Suppressor macrophage treated with lipopolysaccharide for 4 hours (primary cell): ENCODE measurements at regions not wholly inside any gene's neighbourhood (a gene's known extent, or its start where the extent isn't known, plus 50 kb on each side); places are given as distances from the start of the nearest gene placed in this dataset.
"Not testable (repeated sequence)": the region's sequence is repeated elsewhere in the genome, so short reads cannot be mapped to it uniquely, and the experiment has no call there.

ENCODE experiments used
- DNase-seq: peaks from one replicate; pipeline ENCODE4 v3.0.0-alpha.2; 2020

DNA sequence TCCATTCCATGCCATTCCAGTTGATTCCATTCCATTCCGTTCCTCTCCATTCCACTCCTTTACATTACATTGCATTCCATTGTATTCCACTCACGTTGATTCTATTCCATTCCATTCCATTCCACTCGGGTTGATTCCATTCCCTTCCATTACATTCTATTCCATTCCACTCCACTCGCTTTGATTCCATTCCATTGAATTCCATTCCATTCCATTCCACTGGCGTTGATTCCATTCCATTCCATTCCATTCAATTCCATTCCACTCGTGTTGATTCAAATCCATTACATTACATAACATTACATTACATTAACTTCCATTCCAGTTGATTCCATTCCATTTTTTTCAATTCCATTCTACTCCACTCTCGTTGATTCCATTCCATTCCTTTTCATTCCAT, 1142.8 kb downstream of the RPIA start:
- no peak for DNase-seq

DNA sequence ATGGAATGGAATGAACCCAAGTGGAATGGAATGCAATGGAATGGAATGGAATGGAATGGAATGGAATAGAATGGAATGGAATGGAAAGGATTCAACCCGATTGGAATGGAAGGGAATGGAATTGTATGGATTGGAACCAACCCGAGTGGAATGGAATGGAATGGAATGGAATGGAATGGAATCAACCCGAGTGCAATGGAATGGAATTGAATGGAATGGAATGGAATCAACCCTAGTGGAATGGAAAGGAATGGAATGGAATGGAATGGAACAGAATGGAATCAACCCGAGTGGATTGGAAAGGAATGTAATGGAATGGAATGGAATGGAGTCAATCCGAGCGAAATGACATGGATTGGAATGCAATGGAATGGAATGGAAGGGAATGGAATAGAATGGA, 1144.9 kb downstream of the RPIA start:
- peak; percentile 13 for DNase-seq

DNA sequence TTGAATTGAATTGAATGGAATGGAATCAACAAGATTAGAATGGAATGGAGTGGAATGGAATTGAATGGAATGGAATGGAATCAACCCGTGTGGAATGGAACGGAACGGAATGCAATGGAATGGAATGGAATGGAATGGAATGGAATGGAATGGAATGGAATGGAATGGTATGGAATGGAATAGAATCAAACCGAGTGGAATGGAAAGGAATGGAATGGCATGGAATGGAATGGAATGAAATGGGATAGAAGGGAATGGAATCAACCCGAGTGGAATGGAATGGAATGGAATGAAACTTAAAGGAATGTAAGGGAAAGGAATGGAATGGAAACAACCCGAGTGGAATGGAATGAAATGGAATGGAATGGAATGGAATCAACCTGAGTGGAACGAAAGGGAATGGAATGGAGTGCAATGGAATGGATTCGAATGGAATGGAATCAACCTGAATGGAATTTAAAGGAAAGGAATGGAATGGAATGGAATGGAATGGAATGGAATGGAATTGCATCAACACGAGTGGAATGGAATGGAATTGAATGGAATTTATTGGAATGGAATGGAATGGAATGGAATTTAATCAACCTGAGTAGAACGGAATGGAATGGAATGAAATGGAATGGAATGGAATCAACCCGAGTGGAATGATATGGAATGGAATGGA, 1146.6 kb downstream of the RPIA start:
- DNase-seq: no peak

DNA sequence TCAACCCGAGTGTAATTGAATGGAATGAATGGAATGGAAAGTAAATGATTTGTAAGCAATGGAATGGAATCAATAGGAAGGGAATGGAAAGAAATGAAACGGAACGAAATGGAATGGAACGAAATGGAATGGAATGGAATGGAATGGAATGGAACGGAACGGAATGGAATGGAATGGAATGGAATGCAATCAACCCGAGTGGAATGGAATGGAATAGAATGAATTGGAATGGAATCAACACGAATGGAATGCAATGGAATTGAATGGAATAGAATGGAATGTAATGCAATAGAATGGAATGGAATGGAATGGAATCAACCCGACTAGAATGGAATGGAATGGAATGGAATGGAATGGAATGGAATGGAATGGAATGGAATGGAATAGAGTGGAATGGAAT, 1148.7 kb downstream of the RPIA start:
- DNase-seq: not testable (repeated sequence)

DNA sequence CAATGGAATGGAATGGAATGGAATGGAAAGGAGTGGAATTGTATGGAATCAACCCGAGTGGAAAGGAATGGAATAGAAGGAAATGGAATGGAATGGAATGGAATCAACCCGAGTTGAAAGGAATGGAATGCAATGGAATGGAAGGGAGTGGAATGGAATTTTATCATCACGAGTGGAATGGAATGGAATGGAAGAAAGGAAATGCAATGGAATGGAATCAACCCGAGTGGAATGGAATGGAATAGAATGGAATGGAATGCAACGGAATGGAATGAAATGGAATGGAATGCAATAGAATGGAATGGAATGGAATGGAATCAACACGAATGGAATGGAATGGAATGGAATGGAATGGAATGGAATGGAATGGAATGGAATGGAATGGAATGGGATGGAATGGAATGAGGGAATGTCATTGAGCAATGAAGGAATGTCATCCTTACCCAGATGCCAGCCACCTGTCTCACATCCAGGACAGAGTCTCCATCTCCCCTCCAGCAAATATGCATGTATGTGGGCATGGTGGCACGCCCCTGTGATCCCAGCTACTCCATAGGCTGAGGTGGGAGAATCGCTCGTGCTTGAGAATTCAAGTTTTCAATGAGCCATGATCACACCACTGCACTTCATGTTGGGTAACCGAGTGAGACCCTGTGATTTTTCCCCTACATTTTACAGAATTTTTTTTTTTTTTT, 1149.5 kb downstream of the RPIA start:
- DNase-seq: not testable (repeated sequence)

DNA sequence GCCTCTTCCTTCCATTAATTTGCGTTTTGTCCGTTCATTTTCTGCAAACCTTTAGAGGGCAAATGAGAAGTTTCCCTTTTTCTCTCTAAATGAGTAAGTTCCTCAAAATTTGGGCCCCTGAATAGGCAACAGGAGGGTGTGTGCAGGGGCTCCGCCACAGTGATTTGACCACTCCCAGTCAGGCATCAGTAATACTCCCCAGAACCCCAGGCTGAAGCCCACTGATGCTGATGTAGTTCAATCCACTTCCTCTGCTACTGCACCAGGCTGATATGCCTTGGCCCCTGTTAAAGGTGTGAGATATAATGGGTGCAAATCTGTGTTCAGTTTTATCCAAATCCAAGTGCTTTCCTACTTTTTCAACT, 1150.0 kb downstream of the RPIA start:
- no peak for DNase-seq

DNA sequence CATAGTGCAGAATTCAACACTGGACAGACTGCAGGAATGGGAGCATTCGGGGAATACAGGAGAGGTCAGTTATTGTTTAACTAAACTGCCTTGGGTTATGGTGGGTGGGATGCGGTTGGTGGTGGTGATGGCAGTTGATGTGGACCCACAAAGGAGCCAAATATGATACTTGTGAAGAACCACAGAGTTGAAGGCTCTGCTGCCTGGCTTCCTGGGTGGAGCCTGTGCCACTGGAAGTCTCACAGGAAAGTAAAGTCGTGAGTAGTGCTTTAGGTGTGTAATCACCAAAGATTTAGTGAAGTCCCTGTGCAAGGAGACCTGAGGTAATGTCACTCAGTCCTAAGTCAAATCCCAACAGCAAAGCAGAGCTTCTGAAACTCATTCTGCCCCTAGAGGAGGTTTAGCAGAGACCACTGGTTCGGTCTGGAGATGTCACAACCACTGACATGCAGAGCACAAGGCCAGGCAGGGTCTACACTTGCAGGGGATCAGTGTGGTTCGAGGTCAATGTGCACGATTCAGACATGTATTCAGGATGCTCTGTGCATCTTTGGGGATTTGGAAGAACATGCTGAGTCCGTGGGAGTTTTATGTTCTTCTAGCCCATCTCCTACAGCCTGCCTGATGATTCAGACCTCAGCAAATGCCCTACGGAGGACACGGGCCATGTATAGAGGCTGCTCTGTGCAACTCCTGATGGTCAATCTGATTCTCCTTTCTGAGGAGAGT, 1150.9 kb downstream of the RPIA start:
- DNase-seq: no peak

DNA sequence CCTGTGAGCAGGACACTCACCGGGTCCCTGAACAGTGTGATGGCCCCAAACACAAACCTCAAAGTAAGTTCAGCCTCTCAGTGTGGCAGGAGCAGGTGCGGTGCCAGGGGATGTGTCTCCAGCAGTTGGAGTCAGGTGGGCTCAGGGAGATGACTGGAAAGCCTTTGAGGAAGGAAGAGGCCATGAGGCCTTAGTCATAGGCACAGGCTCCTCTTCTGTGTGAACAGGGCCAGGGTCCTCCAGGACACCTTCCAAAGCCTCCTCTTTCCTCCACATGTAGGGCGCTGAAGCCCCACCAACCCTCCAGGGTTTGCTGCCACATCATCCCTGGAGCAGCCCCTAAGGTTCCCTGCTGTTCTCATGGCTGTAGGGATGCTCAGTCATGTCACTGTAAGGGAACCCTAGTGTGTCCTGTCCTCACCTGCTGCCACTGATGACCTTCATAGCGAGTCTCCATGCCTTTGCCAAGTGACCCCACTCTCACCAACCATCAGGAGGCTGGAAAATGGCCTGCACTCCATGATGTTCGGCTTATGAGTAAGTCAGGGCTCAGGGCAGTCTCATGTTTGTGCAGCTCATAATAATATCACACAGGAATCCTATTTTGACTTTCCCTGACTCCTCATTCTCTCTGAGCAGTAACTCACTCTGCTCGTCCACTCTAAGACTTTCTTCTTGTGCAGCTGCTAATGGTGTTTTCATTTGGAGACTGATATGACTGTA, 1152.9 kb downstream of the RPIA start:
- DNase-seq: no peak

DNA sequence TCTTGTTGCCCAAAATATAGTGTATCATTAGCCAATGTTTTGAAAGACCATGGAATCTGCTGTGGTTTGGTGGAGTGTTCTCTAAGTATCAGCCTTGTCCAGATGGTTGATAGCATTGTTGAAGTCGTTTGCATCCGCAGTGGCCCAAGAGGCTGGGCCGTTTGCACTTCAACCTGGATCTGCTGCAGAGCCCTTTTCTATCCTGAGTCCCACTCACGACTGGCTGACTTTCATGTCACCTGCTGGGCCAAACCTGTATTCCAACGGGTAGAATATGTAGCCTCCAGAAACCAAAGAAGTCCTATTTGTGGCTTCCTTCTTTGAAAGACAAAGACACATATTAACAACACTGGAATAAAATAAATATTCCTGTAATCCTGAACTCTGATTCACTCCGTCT, 1154.1 kb downstream of the RPIA start:
- DNase-seq: no peak

DNA sequence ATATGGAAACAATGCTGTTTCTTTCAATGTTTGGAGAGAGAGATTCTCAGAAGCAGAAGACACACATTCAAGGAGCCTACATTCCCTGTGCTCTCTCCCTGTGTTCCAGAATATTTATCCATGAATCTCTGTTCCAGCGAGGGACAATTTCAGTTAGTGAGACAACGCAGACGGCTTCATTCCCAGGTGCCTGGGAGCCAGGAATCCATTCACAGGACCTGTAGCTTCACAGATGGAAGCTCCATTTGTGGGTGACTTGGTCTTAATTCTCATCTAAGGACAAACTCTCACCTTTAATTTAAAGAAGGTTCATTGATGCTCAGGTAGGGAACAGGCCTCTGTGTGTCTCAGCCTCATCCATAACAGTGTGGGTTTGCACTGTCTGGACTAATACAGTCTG, 1156.6 kb downstream of the RPIA start:
- DNase-seq: no peak

DNA sequence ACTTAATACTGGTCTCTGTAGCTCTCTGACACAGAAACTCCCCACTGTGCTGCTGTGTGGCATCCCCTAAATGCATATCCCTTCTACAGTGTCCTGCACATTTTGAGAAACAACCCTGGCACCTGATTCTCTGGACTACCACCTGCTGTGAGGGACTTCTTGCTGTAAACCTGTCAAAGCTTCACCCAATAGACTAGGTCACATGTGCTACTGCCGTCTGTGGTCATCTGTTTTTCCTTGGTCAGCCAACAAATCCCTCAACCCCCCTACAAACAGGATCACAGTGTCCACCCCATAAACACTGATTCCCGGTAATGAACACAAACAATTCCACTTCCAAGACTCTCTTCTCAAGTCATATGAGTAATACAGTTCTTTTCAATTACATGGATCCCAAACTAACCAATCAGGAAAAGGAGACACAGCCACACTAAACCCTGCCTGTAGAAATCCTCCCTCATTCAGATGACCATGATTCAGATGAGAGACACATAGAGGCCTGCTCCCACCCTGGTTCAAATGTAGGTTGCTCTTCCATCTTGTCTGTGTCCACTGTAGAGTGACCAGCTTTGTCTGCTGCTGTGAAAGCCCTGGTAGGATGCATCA, 1157.4 kb downstream of the RPIA start:
- DNase-seq: no peak

DNA sequence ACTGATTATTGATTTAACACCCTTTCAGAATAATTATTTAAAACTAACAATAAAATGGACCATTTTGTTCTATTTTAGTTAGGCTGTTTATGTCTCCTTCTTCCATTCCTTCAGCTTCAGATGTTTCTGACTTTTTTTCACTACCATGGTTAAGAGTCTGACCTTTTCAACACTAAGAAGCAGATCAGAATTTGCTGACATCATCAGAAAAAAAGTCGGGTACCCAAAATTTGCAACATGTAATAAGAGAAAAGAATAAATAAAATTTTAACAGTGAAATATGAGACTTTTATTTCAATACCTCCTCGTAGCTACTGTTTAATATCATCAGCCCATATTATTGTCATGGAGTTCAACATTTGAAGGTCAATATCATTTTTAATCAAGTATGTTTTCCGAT, 1158.3 kb downstream of the RPIA start:
- no peak for DNase-seq

DNA sequence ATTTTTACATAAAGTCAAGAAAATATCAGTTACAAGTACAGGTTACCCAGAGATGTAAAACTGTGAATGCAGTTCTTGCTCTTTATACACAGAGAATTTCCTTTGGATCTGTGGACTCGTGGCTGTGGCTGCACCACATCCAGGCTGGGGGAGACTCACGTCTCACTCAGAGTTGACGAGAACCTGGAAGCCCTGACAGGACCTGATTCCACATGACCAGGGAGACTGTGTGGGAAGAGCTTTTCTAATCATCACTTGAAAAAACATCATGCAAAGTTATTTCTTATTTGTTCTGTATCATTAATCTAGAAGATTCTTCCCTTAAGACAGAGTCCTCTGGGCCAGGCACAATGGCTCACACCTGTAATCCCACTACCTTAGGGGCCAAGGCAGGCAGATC, 1159.0 kb downstream of the RPIA start:
- no peak for DNase-seq

DNA sequence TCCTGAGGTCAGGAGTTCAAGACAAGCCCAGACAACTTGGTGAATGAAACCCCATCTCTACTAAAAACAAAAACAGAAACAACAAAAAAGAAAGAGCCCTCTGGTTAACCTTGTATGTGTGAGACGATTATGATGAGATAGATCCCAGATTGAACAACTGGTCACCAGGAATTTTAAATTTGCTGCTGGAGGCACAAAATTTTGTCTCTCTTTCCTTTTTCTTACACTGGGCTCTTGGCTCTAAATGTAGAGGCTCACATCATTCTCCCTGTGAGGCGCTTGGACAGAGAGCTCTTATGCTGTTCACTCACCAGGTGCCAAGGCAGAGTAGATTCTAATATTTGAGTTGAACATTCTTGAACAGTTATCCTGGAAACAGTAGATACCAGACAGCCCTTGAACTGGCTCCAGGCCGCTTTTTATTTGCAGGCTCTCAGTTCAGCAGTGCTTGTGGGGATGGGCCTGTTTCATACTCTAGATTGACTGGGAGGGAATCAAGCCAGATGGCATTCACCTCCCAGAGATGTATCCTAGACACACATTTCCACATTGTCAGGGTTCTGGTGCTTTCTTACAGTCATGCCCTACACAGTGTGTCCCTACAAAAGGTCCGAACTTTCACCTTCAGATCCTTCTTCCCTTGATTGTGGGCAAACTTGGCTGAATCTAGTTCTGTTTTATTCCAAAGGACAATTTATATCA, 1159.6 kb downstream of the RPIA start:
- no peak for DNase-seq

DNA sequence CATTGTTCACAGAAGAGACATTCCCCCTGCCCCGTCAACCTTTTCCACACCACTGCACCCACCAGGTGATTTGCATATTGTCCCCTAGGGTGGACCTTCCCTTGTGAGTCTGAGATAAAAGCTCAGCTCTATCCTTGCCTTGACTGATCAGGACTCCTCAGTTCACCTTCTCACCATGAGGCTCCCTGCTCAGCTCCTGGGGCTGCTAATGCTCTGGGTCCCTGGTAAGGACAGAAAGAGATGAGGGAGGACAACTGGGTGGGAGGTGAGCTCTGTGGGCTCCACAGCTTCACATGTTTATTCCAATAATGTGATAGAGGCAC, 1160.1 kb downstream of the RPIA start:
- no peak for DNase-seq

DNA sequence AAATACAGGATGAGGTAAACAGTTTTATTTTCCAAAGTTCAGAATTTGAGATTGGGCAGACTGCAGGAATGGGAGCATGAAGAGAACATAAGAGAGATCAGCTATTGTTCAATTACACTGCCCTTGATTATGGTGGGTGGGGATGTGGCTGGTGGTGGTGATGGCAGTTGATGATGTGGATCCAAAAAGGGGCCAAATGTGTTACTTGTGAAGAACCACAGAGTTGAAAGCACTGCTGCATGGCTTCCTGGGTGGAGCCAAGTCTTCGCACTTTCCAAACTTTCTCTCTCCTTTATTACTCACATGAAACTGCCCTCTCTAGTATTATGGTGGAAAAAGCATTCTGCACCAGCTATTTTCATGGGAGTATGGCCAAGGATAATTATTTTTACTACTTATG, 1162.0 kb downstream of the RPIA start:
- DNase-seq: not testable (repeated sequence)

DNA sequence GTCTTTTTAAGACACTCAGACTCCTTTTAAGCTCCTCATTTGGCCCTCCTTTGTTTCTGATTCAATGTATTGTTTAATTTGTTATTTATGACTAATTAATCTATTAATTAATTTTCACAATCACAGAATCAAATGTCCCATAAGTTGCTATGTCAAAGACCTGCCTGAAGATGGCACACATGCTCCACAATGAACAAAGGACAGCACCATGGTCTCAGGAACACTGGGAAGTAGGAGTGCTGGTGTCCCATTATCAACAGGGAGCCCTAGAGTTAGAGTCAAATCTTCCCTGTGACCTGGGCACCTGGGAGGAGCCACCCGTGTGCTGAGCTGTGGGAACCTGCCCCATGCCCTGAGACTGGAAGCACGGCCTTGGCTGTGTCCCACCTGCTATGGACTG, 1164.3 kb downstream of the RPIA start:
- DNase-seq: not testable (repeated sequence)

DNA sequence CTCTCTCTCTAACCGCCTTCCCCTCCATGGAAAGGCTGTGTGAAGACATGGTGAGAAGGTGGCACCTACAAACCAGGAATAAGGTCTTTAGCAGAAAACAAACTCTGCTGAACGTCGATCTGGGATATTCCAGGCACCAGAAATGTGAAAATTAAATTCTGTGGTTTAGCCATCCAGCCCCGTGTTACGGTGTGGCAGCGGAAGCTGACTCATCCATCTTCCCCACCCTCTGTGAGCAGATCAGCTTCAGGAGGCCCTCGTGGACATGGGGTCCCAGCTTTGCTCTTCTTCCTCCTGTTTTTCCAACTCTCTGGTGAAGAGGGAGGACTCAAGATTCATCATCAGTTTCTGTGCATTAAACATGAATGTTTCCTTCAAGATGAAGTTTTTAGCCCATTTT, 1164.8 kb downstream of the RPIA start:
- DNase-seq: not testable (repeated sequence)

DNA sequence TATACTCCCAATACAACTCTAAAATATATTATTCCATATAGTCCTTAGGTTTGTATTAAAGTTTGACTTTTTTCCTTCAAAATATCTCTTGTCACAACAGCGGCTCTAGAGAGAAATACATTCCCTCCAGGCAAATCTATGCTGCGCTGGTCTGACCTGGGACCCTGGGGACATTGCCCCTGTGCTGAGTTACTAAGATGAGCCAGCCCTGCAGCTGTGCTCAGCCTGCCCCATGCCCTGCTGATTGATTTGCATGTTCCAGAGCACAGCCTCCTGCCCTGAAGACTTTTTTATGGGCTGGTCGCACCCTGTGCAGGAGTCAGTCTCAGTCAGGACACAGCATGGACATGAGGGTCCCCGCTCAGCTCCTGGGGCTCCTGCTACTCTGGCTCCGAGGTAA, 1170.7 kb downstream of the RPIA start:
- DNase-seq: not testable (repeated sequence)

DNA sequence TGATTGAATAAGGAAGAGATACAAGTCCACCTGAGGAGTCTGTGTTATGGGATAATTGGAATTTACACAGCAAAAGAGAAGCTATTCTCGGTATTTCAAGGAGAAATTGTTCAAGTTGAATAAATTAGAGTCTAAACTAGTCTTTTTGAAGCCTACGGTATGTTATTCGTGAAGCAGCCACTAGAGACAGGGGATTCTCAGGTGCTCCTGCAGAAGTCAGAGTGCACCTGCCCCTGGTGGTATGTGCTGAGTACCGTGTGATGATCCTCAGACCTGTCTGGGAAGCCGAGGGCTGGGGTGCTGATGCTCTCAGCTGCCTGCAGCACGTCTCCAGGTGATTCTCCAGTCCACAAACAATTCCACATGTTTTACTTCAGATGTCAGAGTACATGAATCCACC, 1171.7 kb downstream of the RPIA start:
- not testable (repeated sequence) for DNase-seq

DNA sequence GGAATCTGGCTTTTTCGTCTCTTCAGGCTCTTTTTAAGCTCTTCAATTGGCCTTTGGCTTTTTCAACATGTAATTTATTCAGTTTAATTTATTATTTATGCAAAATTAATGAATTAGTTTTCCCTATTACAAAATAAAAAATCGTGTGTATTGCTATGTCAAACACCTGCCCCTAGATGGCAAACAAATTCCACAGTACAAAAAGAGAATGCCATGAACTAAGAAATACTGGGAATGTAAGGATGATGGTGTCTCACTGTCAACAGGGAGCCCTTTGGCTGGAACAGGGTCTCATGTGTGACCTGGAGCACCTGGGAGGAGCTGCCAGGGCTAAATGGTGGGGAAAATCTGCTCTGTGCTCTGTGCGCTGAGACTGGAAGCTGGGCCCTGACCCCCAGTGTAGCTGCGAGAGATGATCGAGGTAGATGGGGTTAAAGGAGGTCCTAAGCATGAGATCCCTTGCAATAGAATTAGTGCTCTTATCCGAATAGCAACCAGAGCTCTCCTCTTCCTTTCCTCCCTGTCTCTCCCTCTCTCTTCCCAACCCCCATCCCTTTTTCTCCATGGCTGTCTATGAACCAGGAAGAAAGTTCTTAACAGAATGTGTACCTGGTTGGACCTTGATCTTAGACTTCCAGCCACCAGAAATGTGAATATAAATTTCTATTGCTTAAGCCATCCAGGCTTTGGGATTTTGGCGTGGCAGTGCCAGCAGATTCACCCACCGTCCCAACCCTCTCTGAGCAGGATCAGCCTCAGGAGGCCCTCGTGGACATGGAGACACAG, 1183.5 kb downstream of the RPIA start:
- DNase-seq: not testable (repeated sequence)

DNA sequence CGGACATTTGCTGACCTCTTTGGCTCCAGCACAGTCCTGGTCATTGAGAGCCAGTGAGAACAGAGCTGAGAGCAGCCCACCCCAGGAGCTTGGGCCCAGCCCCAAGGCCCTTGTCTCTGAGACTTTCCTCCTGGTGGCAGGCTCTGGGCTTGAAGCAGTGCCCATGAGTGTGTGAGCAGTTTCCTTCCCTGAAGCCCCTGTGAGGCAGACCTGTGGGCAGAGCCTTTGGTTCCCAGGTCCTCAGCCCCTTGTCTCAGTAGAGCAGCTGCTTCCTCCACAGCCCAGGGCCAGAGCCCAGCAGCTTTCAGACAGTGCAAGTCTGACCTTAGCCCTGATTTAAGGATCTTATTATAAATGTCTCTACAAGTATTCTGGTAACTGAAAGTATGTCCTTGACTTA, 1185.0 kb downstream of the RPIA start:
- DNase-seq: not testable (repeated sequence)
